HT-29 (cell line): ENCODE measurements at regions not wholly inside any gene's neighbourhood (a gene's known extent, or its start where the extent isn't known, plus 50 kb on each side); places are given as distances from the start of the nearest gene placed in this dataset.
"Not testable (repeated sequence)": the region's sequence is repeated elsewhere in the genome, so short reads cannot be mapped to it uniquely, and the experiment has no call there.

Source experiments
- DNase-seq: peaks from one replicate; pipeline ENCODE4 v3.0.0-alpha.2; 2015; ENCODE audit warnings: low spot score

DNA sequence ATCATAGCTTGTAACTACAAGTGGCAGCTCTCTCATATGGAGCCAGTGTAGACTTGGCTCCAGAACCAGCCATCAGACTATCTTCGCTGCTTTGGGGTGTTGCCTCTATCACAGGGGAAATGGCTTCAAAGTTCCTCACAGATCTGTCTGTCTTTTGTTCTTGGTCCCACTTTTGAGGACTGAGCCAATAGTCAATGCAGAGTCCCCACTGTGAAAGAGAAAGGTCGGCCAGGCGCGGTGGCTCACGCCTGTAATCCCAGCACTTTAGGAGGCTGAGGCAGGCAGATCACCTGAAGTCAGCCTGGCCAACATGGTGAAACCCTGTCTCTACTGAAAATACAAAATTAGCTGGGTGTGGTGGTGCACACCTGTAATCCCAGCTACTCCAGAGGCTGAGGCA lies 86.9 kb upstream of the FZD7 start:
- DNase-seq = not testable (repeated sequence)

DNA sequence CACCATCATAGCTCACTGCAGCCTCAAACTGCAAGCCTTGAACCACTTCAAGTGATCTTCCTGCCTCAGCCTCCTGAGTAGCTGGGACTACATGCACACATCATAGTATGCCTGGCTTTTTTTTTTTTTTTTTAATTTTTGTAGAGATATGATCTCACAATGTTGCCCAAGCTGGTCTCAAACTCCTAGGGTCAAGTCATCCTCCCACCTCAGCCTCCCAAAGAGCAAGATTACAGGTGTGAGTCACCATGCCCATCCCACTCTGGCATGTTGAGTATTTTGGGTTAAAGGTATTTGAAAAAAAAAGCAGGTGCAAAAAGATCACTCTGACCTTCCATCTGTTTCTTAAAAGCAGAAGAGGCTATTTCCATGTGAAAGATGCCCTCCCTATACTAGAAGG lies 86.4 kb upstream of the FZD7 start:
- no peak for DNase-seq

DNA sequence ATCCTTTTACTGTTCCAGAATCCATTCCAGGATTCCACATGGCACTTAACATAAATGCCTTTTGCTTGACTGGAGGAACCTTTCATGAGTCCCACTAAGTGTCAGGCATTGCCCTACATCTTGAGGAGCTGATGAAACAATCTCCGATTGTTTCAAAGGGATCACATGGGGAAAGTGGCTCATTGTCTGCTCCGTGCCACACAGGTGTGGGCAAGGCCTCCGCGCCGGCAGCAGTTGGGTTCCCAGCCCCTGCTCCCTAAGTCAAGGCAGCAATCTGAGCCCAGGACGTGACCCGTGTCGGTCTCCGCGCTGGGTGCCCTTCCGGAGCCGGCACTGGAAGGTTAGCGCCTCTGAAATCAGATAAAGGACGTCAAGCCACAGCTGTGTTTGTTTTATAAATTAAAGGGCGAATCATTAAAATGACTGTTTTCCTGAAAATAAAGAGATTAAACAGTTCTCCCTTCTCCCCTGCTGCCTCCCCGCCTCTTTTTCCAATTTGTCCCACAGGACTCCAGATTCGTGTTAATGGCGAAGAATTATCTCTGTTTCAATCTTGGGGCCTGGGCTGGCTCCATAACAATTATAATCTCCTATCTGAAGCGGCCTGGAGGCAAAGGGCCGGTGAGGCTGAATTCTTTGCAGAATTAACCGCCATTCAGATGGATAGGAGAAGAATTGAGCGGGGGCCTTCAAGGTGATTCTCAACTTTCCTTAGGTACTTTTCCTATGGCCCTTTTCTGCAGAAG lies 84.3 kb upstream of the FZD7 start:
- no peak for DNase-seq

DNA sequence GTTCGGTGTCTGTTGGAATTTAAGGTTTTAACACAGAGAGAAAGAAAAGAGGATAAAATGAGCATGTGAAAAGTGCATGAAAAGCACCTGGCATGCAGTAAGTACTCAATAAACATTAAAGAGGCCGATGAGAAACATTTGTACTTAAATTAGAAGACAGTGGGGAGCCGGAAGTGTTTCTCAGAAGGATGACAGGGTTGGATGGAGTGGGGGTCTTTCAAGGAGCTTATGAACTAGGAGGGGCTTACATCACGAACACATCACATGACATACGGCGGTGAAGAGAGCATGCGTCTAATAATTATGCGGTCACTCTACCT lies 83.8 kb upstream of the FZD7 start:
- no peak for DNase-seq

DNA sequence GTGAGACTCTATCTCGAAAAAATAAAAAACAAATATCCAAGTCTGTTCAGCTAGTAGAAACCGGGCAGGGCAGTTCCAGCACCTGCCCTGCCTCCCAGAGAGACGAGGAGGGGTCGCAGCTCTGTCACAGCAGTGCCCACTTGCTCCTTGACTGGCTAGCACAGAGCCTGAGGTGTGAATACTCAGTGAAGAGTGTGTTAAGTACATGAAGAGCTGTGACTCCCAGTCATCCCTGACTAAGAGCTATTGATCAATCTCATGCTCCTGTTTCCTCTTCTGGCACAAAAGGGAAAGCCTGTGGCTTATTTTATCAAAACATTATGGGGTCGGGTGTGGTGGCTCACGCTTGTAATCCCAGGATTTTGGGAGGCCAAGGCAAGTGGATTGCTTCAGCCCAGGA lies 83.0 kb upstream of the FZD7 start:
- DNase-seq = no peak

DNA sequence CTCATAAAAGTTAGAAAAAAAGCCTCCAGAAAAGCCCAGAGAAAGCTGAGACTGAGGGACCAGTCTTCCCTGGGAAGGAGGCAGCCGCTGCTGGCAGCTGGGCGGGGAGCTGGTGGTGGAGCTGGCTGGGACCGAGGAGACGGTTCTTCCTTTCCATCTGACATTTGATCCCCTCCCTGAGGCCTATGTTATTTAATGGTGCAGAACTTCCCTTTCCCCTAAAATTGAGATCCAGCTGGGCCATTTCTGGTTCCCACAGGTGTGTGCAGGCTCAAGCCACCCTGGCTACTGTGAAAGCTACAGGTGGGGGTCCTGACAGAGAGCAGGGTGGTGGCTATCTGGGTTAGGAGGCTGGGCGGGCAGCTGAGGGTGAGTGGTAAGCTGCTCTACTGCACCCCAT lies 81.5 kb upstream of the FZD7 start:
- DNase-seq = no peak

DNA sequence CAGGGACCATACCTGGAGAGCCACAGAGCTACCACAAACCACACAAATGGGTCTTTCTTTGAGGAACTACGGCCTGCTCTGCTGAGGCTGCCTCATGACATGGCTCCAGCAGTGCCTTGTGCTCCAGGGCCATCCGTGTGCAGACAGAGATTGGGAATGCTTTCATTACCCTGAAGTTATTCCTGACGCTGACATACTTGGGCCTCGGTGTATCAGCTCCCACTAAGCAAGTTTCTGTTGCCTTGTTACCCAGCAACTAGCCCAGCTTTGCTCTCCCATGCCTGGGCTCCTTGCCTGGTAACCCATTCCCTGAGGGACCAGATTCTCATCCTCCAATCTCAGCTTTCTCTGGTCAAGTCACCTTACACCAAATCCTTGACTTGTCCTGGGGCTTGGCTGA lies 80.3 kb upstream of the FZD7 start:
- DNase-seq = no peak

DNA sequence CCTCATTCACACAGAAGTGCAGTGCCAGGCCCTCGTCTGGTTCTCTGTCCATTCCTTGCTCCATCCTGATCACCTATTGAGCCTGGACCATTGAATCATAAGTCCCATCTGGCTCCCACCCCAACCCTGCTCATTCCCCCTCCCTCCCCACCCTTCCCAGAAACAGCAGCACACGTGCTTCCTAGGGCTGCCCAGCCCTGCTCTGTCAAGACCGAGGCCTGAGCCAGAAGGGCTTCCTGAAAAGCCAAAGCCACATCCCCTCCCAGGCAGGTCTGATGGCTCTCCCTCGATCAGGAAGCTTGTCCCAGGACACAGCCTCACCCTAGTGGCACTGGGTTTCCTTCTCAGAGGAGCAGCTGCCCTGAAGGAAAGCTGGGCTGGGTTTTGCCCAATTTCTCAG lies 79.8 kb upstream of the FZD7 start:
- no peak for DNase-seq

DNA sequence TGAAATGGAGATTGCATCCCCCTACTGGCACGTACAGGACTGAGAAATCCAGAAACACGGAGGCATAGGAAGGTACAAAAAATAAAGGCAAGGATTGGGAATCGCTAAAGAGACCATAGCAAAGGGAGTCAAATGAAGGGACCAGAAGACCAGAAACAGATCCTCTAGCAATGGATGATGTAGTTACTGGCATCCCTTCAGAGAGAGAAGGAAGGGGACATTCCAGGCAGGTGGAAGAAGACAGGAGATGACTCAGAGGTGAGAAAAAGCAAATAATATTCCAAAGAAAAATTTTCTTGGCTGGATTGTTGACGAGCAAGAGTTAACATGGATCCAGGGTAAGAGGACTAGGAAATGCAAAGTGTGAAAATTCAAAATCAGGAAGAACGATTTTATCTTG lies 78.4 kb upstream of the FZD7 start:
- DNase-seq = no peak

DNA sequence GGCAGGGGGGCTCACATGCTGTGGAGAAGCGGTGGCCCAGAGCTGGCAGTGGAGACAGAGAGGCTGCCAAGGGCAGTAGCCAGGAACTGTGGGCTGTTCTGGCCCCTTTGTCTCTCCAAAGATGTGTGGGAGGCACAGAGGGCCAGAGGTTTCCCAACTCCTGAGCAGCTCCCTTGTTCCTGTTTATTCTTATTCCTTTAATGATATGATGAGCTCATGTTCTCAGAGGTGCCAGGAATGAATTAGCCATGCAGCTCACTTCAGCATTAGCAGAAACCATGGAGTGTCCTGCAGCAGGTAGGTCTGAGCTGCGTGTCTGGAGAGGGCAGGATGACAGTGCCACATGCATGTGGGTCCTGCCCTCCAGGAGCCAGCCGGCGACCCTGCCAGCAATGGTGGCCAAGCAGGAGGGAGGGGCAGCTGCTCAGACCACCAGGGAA lies 77.9 kb upstream of the FZD7 start:
- no peak for DNase-seq

DNA sequence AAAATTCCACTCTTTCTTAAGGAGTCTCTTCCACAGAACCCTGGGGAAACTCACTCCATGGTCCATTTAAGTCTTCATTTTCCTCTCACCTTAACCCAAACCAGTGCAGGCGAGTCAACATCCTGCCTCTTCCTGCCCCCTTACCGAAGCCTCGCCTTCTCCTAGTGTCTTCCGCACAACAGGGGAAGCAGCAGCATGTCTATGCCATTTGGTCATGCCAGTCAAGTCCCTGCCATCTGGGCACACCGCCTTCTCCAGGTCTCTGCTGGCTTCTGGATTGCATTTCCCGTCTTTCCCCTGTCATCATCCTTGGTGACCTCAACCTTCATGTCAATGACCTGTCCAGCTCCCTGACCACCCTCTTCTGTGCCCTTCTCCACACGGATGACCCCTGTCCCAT lies 77.3 kb upstream of the FZD7 start:
- DNase-seq = no peak

DNA sequence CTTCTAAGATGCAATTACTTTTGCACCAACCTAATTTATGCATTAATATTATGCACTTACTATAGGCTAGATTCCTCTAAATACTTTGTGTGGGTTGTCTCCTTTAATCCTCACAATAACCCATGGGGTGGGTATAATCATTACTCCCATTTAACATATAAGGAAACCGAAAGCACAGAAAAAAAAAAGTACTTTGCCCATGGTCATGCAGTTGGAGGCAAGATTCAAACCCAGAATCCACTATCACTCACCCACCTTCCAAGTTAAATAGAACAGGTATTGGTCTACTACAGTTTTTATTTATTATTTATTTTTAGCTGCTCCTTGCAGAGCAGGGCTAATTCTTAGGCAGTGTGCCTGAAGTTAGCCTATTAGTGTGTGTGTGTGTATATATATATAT lies 76.6 kb upstream of the FZD7 start:
- DNase-seq = no peak

DNA sequence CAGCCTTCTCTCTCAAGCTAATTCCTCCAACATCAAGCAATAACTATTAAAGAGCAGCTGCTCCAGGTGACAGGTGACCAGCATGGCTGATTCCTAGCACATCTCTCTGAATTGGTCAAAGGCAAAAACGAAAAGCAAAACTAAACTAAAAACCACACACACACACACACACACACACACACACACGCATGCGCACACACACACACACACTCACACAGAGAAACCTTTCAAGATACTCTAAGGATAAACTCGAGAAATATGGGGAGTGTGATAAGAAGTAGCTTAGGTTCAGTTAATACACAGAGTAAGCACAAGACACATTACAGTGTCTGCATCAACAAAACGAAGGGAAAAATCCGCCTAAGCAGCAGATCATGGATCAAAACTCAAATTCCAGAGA lies 74.5 kb upstream of the FZD7 start:
- no peak for DNase-seq

DNA sequence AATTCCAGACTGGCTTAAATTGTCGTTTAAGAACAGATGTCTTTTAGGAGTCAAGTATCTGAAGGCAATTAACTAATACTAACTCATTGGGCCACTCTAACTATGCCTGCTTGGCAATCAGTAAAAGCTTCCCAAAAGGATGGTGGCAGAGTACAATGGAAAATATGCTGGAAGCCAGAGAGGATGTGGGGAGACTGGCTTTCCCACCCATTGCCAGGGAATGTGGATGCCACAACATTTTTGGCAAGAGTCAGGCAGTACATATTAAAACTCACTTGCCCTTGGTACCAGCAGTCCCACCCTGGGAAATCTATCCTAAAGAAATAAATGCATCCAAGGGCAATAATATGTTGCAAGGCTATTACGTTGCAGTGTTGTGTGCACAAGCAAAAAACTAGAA lies 74.0 kb upstream of the FZD7 start:
- no peak for DNase-seq

DNA sequence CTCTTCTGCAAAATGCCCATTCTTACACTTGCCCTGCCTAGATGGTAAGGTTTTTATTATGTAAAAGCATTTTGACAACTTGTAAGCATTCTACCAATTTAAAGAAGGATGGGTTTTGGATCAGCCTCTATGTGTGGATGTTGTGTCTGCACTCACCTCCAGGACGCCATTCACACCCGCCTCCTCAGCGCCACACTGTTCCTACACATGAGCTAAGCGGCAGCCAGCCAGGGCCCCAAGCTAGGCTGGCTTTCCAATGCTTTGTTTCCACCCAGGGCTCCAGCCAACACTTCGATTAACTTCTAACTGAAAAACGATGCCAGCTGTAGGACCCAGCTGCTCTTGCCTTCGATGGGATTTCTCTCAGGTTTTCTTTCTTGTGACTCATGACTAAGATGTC lies 73.3 kb upstream of the FZD7 start:
- DNase-seq = no peak

DNA sequence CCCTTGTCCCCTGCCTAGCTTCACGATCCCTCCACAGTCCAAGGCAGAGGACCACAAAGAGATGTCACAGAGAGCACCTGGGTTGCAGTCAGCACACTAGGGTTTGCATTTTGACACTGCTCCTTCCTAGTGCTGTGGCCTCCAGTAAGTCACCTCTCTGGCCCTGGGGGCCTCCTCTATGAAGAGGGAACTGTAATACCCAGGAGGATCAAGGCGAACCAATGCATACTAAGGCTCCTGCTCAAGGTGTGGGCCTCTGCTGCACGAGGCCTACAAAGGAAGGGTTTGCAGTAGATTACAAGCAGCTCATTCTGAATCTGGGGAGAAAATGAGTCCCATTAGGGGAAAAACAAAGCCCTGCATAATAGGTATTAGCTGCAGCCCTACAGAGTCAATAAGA lies 72.3 kb upstream of the FZD7 start:
- no peak for DNase-seq

DNA sequence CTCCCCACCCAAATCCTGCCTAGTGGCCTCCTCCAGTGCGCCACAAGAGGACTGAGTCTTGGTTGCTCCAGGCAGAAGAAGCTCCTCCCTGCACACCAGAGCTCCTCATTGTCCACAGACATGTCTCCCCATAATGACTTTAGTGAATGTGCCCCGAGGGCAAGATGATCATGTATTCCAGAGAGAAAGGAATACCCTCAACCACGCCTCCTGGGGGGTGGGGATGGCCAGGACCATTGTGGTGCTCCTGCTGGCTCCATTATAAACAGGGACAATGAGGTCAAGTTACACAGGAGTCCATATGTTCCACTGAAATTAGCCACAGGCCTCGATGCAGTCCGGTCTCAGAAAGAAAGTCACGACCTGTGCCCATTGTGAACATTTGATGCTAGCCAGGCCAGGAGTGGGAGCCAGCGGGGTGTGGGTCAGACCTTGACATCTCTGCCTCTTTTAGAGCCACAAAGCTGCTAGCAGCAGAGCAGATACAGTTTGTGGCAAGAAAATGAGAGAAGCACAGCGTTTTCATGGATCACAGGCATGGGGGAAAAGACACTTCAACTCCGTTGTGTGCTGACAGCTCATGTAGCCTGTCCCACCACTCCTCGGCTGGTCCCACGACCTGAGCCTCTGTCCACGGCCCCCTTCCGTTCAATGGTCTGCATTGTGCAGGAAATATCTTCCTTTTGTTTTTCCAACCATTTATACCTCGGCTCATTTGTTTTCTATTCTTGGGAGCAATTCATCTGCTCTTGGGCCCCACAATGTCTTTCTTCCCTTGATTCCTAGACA lies 70.7 kb upstream of the FZD7 start:
- no peak for DNase-seq

DNA sequence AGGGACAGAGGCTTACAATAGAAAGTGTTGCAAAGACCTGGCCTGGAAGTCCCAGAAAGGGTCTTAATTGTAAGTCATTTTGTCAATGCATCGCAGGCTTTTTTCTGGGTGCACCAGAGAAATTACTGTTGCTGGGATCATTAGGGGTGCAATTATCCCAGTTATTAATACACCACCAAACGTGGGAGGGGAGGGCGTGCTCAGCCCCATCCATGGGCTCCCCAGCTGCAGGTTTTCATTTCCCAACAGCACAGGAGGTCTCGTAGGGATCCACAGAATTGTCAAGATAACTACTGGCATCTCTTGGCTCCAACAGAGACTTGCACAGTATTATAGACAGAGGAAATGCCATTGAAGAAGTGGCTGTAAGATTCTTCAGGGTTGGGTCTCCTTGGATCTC lies 69.6 kb upstream of the FZD7 start:
- no peak for DNase-seq

DNA sequence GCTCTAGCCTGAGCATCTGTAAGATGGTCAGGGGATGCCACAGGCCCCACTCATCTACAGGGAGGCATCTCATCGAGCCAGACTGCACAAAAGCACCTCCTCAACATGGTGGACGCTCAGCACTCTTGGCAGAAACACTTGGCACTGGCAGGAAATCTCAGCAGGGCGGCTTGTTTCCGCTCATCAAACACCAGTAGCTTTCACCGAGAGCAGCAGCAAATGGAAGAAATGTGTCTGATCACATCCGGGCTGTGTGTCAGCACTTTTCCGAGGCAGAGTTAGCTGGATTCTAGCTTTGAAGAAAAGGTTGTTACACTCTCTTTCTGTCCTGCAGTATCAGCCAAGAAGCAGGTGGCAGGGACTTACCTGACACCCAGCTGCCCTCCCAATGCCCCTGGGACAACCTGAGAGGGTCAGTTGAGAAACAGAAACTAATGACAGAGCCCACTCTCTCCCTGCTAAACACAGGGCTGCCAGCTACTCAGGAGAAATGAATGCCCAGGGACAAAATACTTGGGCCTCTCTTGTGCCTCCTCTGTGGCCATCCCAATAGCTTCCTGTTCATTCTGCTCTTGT lies 68.9 kb upstream of the FZD7 start:
- no peak for DNase-seq

DNA sequence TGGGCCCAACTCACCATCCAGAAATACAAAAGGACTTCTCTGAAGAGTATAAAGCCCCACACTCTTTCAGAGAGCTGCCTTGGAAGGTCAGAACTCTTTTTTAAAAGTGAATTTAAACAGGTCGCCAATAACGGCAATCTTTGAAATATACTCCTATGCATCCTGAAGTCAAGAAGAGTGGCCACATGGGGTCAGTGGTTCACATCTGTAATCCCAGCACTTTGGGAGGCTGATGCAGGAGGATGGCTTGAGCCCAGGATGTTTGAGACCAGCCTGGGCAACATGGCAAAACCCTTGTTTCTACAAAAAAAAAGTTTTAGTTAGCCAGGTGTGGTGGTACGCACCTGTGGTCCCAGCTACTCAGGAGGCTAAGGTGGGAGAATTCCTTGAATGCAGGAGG lies 68.1 kb upstream of the FZD7 start:
- peak; percentile 30 for DNase-seq

DNA sequence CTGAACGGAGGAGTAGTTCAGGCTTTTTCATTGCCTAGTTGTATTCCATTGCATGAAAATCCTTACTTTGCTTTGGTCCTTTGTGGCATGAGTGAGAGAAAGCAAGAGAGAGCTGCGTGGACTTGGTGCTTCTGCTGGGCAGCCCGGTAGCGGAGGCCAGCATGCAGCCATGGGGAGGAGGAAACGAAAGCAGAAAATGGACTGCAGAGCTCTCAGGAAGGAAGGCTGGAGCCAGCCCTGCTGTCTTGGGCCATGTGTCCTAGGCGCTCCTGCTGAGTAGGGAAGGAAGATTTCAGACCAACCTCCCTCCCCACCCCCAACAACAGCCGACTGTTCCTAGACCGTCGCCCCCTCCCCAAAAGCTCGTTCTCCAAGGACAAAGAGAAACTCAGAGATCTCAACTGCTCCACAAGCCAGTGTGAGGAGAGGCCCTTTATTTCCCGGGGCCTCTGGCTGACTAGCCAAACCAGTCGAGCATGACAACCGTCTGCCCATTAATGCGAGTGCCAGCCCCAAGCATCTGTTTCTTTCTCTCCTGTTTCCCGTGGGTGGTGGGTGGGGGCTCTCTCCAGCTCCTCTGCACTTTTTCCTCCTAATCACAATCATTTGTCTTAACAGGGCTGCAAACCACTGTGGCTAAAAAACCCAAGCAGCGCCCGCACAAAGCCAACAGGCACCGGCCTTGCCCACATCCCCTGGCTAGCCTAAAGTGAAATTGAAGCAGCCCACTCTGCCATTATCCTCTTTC lies 66.8 kb upstream of the FZD7 start:
- DNase-seq = no peak

DNA sequence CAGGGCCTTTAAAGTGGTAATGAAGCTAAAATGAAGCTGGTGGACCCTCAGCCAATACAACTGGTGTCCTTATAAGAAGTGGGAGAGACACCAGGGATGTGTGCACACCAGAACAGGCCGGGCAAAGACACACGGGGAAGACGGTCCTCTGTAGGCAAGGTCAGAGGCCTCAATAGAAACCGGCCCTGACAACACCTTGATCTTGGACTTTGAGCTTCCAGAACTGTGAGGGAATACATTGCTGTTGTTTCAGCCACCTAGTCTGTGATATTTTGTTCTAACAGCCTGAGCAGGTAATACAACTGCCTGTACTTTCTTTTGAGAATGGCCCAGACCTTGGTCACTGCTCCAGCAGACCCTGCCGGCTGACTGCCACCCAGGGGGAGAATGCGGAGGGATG lies 65.6 kb upstream of the FZD7 start:
- DNase-seq = no peak

DNA sequence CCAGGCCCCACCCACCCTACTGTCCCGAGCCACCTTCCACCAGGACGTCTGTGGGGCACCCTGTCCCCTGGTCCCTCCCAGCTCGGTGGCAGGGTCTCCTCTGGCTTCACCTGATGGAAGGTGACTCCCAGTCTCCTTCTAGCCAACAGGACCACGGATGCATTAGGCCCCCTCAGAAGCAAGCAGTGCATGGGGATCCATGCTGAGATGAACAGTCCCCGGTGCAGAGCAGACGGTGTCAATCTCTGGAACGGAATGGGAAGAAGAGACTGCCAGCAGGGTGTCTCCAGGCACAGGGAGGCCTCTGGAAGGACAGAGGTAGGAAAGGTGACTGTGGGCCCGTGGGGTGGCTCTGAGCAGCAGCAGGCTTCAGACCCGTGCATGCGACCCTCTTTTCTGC lies 65.2 kb upstream of the FZD7 start:
- no peak for DNase-seq
